NB4 (cell line): ENCODE measurements at regions not wholly inside any gene's neighbourhood (a gene's known extent, or its start where the extent isn't known, plus 50 kb on each side); places are given as distances from the start of the nearest gene placed in this dataset.

Experiments
- DNase-seq: peaks from one replicate; pipeline ENCODE4 v3.0.0; 2010; ENCODE audit warnings: low read depth
- H3K4me3 ChIP-seq: one replicate; pipeline ENCODE4 v1.5.1; 2011; ENCODE audit warnings: mild to moderate bottlenecking, low read depth, low read length, moderate library complexity
- MYC ChIP-seq: IDR thresholded peaks from 2 replicates; pipeline ENCODE4 v1.6.1; 2011; ENCODE audit warnings: low read depth, low read length
- POLR2A ChIP-seq: IDR thresholded peaks from 2 replicates; pipeline ENCODE4 v1.6.1; 2011; ENCODE audit warnings: mild to moderate bottlenecking; ENCODE audit not compliant: insufficient read length; ENCODE audit errors: extremely low read depth
- TF ChIP-seq, protein P1 (sequence below): IDR thresholded peaks from 2 replicates; pipeline ENCODE4 v1.6.1; 2011; ENCODE audit warnings: low read depth, low read length
- TF ChIP-seq, protein P2 (sequence below): IDR thresholded peaks from one replicate; pipeline ENCODE4 v1.5.1; 2012; ENCODE audit warnings: low read depth, low read length

DNA sequence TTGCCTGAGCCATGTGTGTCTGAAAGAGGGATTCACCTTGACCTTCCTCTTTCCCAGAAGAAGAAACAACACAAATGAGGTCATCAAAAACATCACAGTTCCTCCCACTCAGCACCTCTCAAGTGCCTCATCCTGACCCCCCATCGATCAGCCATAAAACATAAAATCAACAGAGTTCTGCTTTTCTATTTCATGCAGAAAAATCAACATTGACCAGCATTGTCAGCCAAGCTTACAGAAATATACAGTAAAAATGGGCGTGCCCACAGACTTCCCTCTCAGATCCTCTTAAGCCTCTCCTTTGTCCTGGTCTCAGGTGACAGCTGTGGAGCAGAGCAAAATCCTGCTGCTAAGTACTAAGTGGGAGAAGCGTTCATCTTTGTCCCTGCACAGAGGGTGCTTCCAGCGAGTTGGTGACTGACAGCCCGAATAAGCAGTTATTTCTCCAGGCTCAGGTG is 213.3 kb downstream of the OLFM4 start:
- TF ChIP-seq, protein P1, sequence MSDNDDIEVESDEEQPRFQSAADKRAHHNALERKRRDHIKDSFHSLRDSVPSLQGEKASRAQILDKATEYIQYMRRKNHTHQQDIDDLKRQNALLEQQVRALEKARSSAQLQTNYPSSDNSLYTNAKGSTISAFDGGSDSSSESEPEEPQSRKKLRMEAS: no peak
- TF ChIP-seq, protein P2, sequence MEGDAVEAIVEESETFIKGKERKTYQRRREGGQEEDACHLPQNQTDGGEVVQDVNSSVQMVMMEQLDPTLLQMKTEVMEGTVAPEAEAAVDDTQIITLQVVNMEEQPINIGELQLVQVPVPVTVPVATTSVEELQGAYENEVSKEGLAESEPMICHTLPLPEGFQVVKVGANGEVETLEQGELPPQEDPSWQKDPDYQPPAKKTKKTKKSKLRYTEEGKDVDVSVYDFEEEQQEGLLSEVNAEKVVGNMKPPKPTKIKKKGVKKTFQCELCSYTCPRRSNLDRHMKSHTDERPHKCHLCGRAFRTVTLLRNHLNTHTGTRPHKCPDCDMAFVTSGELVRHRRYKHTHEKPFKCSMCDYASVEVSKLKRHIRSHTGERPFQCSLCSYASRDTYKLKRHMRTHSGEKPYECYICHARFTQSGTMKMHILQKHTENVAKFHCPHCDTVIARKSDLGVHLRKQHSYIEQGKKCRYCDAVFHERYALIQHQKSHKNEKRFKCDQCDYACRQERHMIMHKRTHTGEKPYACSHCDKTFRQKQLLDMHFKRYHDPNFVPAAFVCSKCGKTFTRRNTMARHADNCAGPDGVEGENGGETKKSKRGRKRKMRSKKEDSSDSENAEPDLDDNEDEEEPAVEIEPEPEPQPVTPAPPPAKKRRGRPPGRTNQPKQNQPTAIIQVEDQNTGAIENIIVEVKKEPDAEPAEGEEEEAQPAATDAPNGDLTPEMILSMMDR: no peak
- no peak for TF ChIP-seq POLR2A
- no peak for TF ChIP-seq MYC

DNA sequence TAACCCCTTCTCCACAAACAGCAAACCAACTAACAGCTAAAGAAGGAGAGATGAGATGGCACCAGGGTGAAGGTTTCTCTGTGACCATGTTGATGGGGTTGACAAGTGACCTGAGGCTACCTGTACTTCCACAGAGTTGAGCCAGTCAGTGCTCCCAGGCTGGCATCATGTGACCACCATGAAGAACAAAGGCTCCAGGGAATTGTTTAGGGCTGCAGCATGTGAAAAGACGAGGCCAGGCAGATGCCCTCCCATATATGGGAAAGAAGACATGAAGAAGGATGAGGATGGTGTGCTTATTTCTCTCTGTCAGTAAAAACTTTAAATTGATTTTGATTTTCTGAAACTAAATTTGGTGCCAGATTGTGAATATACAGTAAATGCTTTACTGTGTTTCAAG is 220.6 kb downstream of the OLFM4 start:
- TF ChIP-seq, protein P1: no peak
- TF ChIP-seq POLR2A (no peak), MYC (no peak)
- TF ChIP-seq, protein P2: no peak
- no peak overlapping the region for H3K4me3 ChIP-seq
- DNase-seq: no peak

More for the DNA sequence above, 213.3 kb downstream of the OLFM4 start:
- no peak overlapping the region for H3K4me3 ChIP-seq
- no peak for DNase-seq

DNA sequence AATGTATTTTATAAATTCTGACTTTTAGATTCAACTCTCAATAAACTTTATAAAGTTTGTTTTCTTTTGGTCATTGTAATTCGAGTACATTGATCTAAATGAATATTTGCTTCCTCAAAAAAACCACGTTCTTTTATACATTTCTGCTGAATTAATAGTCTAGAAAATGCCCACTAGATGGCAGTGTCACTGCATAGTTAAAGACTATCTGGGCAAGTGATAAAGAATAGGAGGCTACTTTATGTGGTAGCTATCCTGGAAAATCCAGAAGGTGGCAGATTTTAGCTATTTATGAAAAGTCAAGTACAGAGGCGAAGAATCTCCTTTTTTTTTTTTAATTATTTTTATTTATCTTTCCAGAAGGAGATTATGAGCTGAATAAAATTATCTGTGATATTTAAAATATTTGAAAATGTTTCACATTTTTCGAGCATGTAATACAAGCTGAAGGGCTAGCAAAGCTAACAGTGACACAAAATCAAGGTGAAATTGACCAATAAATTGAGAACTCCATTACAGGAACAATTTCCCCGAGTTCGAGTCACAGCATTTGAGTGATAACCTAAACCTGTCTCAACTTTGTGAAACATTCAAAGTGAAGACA is 221.8 kb downstream of the OLFM4 start:
- TF ChIP-seq, protein P2: peak; percentile 66
- TF ChIP-seq, protein P1: no peak
- no peak for TF ChIP-seq MYC
- TF ChIP-seq POLR2A: no peak
- peak; percentile 83 for DNase-seq
- no peak overlapping the region for H3K4me3 ChIP-seq

DNA sequence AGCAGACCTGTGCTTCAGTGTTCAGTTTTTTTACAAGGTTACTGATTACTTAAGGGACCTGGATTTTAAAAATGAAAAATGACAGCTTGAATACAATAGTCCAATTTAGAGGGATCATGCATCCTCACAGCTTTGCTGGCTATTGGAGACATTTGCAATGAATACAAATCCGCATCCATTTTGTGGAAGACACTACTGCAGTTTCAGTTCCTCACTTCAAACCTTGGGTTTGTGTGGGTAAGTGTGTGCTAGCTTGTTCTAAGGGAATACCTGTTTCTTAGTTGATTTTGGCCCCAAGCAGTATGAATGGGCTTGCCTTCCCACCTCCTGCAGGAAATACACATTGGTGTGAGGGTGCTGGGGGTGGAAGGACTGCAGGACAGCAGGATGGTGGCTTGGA is 222.4 kb downstream of the OLFM4 start:
- TF ChIP-seq MYC: no peak
- TF ChIP-seq, protein P1: no peak
- no peak overlapping the region for H3K4me3 ChIP-seq
- no peak for DNase-seq

DNA sequence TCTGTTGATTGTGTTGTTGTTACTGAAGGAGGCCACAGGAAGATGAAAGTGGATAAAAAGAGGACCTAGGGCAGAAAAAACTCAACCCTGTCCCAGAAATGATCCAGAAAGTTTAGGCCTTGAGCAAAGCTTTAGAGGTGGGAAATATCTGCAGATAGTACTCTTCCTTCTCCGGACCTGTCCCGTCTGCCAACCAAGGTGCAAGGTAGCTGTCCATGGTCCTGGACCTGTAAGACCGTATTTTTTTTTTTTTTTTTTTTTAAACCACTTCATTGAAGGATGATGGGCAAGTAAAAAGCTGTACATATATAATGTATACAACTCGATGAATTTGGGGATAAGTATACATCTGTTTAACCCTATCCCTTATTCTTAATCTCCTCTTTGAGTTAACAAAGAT is 225.9 kb downstream of the OLFM4 start:
- no peak overlapping the region for H3K4me3 ChIP-seq
- peak; percentile 26 for DNase-seq
- TF ChIP-seq, protein P1: no peak
- TF ChIP-seq POLR2A: no peak

DNA sequence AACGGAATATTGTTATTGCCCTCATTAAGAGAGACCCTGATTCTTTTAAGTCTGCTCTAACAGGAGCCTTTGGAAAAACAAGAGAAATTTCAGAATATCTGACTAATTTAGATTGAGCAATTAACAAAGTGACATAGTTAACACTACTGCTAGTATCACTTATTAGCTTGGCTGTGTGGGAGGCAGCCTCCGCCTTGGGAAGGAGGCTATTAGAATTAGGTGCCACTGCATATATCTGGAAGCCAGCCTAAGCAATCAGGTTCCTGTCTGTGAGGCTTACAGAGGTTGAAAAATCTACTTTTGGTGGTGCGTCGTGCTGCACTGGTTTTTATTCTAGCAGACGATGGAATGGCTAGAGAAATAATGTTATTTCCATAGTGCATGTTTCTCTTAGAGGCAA is 227.2 kb downstream of the OLFM4 start:
- TF ChIP-seq, protein P2: no peak
- TF ChIP-seq, protein P1: no peak
- TF ChIP-seq POLR2A (no peak), MYC (no peak)
- no peak for DNase-seq
- H3K4me3 ChIP-seq: no peak overlapping the region
